ENCODE measurements at regions not wholly inside any gene's neighbourhood (a gene's known extent, or its start where the extent isn't known, plus 50 kb on each side); places are given as distances from the start of the nearest gene placed in this dataset.

DNA sequence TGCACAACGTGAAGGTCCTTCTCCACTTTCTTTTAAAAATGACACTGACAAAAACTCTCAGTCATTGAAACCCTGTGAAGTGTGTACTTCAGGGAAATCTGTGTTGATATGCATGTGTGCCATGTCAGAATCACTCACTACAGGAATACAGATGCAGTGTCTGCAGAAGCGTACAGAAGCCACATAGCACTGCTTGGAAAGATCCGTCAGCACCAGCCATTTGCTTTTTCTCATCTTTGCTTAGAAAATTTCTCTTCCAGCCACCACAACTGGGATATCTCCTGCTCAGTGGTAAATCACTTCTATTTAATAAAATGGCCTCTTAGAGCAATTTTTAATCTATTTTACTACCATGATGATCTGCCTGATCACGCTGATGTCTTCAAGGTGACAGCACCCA, 91.3 kb upstream of the ARHGEF26 start:
- Mint-ChIP-seq H3K36me3 (no peaks in the 10 kb centered on the region), H3K9me3 (no peaks in the 10 kb centered on the region), H3K4me3 (no peak overlapping the region), H3K27ac (no peak overlapping the region), H3K4me1 (no peaks in the 10 kb centered on the region), H3K27me3 (ENCODE audit: low read depth) (no peaks in the 10 kb centered on the region)
- ChIA-PET POLR2A (no interaction called here), CTCF (no interaction called here)
- DNase-seq (ENCODE audit: low spot score) (no peak), ATAC-seq (no peak)
- TF ChIP-seq FOXP1 (CRISPR knock-in tag; IDR thresholded peaks at IDR 0.05; ENCODE audit: borderline replicate concordance) (no peak), USF2 (CRISPR knock-in tag; IDR thresholded peaks at IDR 0.05) (no peak), ATF1 (CRISPR knock-in tag; IDR thresholded peaks at IDR 0.05) (no peak), MYBL2 (CRISPR knock-in tag; IDR thresholded peaks at IDR 0.05) (no peak), FOXK1 (CRISPR knock-in tag; IDR thresholded peaks at IDR 0.05) (no peak), TP53 (CRISPR knock-in tag; IDR thresholded peaks at IDR 0.05) (no peak), NR1H2 (CRISPR knock-in tag; IDR thresholded peaks at IDR 0.05) (no peak), JUN (CRISPR knock-in tag; IDR thresholded peaks at IDR 0.05) (no peak), SMAD3 (CRISPR knock-in tag; IDR thresholded peaks at IDR 0.05; ENCODE audit: borderline replicate concordance) (no peak), HMGA2 (CRISPR knock-in tag; IDR thresholded peaks at IDR 0.05) (no peak), ATF3 (CRISPR knock-in tag; conservative IDR thresholded peaks at IDR 0.05) (no peak)
- TF ChIP-seq, protein P1, sequence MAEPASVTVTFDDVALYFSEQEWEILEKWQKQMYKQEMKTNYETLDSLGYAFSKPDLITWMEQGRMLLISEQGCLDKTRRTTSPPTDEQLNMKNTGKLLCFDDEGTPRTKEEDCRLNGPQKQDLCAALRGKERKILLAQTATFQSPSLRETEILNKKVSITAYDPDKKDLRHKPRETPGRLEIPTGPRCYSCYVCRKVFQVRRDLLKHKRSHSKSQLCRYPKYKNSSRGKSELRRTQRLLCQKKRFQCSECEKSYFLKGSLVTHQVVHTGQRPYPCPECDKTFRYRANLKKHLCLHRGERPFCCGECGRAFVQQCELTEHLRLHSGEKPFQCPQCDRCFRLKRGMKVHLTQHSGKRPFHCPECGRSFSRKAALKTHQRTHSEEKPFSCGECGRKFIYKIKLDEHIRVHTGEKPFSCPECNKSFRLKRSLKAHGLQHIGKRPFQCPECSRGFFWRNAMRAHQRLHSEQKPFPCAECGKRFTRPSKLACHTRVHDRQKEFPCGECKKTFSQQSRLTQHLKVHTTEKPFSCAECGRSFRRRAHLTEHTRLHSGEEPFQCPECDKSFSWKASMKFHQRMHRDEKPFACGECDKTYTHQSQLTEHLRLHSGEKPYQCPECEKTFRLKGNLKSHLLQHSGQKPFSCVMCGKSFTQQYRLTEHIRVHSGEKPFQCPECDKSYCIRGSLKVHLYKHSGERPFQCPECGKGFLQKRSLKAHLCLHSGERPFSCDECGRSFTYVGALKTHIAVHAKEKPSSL (CRISPR knock-in tag; conservative IDR thresholded peaks at IDR 0.05), result no peak
- TF ChIP-seq, protein P2, sequence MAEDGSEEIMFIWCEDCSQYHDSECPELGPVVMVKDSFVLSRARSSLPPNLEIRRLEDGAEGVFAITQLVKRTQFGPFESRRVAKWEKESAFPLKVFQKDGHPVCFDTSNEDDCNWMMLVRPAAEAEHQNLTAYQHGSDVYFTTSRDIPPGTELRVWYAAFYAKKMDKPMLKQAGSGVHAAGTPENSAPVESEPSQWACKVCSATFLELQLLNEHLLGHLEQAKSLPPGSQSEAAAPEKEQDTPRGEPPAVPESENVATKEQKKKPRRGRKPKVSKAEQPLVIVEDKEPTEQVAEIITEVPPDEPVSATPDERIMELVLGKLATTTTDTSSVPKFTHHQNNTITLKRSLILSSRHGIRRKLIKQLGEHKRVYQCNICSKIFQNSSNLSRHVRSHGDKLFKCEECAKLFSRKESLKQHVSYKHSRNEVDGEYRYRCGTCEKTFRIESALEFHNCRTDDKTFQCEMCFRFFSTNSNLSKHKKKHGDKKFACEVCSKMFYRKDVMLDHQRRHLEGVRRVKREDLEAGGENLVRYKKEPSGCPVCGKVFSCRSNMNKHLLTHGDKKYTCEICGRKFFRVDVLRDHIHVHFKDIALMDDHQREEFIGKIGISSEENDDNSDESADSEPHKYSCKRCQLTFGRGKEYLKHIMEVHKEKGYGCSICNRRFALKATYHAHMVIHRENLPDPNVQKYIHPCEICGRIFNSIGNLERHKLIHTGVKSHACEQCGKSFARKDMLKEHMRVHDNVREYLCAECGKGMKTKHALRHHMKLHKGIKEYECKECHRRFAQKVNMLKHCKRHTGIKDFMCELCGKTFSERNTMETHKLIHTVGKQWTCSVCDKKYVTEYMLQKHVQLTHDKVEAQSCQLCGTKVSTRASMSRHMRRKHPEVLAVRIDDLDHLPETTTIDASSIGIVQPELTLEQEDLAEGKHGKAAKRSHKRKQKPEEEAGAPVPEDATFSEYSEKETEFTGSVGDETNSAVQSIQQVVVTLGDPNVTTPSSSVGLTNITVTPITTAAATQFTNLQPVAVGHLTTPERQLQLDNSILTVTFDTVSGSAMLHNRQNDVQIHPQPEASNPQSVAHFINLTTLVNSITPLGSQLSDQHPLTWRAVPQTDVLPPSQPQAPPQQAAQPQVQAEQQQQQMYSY (CRISPR knock-in tag; IDR thresholded peaks at IDR 0.05), result no peak
- TF ChIP-seq, protein P3, sequence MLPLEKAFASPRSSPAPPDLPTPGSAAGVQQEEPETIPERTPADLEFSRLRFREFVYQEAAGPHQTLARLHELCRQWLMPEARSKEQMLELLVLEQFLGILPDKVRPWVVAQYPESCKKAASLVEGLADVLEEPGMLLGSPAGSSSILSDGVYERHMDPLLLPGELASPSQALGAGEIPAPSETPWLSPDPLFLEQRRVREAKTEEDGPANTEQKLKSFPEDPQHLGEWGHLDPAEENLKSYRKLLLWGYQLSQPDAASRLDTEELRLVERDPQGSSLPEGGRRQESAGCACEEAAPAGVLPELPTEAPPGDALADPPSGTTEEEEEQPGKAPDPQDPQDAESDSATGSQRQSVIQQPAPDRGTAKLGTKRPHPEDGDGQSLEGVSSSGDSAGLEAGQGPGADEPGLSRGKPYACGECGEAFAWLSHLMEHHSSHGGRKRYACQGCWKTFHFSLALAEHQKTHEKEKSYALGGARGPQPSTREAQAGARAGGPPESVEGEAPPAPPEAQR (CRISPR knock-in tag; IDR thresholded peaks at IDR 0.05), result no peak
- TF ChIP-seq, protein P4, sequence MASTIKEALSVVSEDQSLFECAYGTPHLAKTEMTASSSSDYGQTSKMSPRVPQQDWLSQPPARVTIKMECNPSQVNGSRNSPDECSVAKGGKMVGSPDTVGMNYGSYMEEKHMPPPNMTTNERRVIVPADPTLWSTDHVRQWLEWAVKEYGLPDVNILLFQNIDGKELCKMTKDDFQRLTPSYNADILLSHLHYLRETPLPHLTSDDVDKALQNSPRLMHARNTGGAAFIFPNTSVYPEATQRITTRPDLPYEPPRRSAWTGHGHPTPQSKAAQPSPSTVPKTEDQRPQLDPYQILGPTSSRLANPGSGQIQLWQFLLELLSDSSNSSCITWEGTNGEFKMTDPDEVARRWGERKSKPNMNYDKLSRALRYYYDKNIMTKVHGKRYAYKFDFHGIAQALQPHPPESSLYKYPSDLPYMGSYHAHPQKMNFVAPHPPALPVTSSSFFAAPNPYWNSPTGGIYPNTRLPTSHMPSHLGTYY (CRISPR knock-in tag; IDR thresholded peaks at IDR 0.05), result no peak

DNA sequence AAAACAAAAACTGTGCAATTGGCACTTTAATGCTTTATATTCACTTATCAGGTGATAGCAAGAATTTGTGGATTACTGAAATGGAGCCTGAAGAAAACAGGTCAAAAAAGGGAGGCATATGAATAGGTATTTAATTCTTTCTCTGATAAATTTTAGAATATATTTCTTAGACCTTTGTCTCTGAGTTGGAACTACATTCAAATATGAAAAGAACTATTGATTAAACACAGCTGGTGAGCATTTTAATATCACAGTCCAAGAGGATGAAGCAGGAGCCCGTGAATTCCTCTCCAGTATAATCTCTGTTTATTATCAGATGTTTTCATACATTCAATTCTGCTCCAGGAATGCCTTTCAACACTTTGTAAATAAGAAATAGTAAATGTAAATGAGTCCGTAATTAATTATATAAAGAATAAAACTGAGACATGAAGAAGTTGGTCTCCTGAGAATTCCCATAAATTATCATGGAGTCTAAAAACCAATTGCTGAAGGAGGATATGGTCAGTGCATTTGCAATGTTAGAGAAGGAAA, 86.3 kb upstream of the ARHGEF26 start:
- Mint-ChIP-seq H3K9me3 (no peaks in the 10 kb centered on the region), H3K36me3 (no peaks in the 10 kb centered on the region), H3K27ac (no peak overlapping the region), H3K4me3 (no peak overlapping the region), H3K27me3 (ENCODE audit: low read depth) (no peaks in the 10 kb centered on the region), H3K4me1 (no peaks in the 10 kb centered on the region)
- TF ChIP-seq, protein P5, sequence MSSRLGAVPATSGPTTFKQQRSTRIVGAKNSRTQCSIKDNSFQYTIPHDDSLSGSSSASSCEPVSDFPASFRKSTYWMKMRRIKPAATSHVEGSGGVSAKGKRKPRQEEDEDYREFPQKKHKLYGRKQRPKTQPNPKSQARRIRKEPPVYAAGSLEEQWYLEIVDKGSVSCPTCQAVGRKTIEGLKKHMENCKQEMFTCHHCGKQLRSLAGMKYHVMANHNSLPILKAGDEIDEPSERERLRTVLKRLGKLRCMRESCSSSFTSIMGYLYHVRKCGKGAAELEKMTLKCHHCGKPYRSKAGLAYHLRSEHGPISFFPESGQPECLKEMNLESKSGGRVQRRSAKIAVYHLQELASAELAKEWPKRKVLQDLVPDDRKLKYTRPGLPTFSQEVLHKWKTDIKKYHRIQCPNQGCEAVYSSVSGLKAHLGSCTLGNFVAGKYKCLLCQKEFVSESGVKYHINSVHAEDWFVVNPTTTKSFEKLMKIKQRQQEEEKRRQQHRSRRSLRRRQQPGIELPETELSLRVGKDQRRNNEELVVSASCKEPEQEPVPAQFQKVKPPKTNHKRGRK (CRISPR knock-in tag; IDR thresholded peaks at IDR 0.05; ENCODE audit: borderline replicate concordance), result no peak
- ATAC-seq, result no peak
- POLR2A ChIA-PET, result no interaction called here
- no peak for DNase-seq (ENCODE audit: low spot score)
- CTCF ChIA-PET, result no interaction called here

Measured in WTC11 (cell line).